HG03432 (cell line): ENCODE measurements at regions not wholly inside any gene's neighbourhood (a gene's known extent, or its start where the extent isn't known, plus 50 kb on each side); places are given as distances from the start of the nearest gene placed in this dataset.
"Not testable (repeated sequence)": the region's sequence is repeated elsewhere in the genome, so short reads cannot be mapped to it uniquely, and the experiment has no call there.

Experiments
- ATAC-seq: cut with Tn5 transposase; IDR thresholded peaks from one replicate; pipeline ENCODE4 v1.9.1; 2021; ENCODE audit warnings: mild to moderate bottlenecking, moderate library complexity; ENCODE audit not compliant: unreplicated experiment

GRCh38 chr4:83932750-83933391 lies 397.0 kb downstream of the GPAT3 start:
- ATAC-seq, result no peak

- no peak for ATAC-seq
Measured at GRCh38 chr4:83931659-83932438, 395.9 kb downstream of the GPAT3 start.

- no peak for ATAC-seq
Measured at GRCh38 chr4:83929550-83929949, 393.6 kb downstream of the GPAT3 start.

- ATAC-seq, result no peak
Measured at GRCh38 chr4:83926950-83927349, 391.0 kb downstream of the GPAT3 start.

GRCh38 chr4:83923341-83923740 lies 387.4 kb downstream of the GPAT3 start:
- no peak for ATAC-seq

GRCh38 chr4:83922402-83922801 lies 386.5 kb downstream of the GPAT3 start:
- no peak for ATAC-seq

- ATAC-seq, result no peak
Measured at GRCh38 chr4:83921124-83921523, 385.2 kb downstream of the GPAT3 start.

- ATAC-seq, result no peak
Measured at GRCh38 chr4:83920375-83920774, 384.5 kb downstream of the GPAT3 start.

GRCh38 chr4:83917572-83917971 lies 381.7 kb downstream of the GPAT3 start:
- no peak for ATAC-seq

- no peak for ATAC-seq
Measured at GRCh38 chr4:83910693-83911092, 374.8 kb downstream of the GPAT3 start.

GRCh38 chr4:83906561-83906960 lies 370.7 kb downstream of the GPAT3 start:
- no peak for ATAC-seq

GRCh38 chr4:83905952-83906351 lies 370.0 kb downstream of the GPAT3 start:
- ATAC-seq, result no peak

GRCh38 chr4:83903740-83904139 lies 367.8 kb downstream of the GPAT3 start:
- not testable (repeated sequence) for ATAC-seq

GRCh38 chr4:83894831-83895230 lies 358.9 kb downstream of the GPAT3 start:
- ATAC-seq, result no peak

GRCh38 chr4:83890816-83891215 lies 354.9 kb downstream of the GPAT3 start:
- no peak for ATAC-seq

GRCh38 chr4:83890231-83890630 lies 354.3 kb downstream of the GPAT3 start:
- ATAC-seq, result no peak

- no peak for ATAC-seq
Measured at GRCh38 chr4:83889802-83890201, 353.9 kb downstream of the GPAT3 start.

- no peak for ATAC-seq
Measured at GRCh38 chr4:83885256-83886182, 349.6 kb downstream of the GPAT3 start.

- no peak for ATAC-seq
Measured at GRCh38 chr4:83876047-83876446, 340.1 kb downstream of the GPAT3 start.

GRCh38 chr4:83875437-83875836 lies 339.5 kb downstream of the GPAT3 start:
- ATAC-seq, result no peak

- ATAC-seq, result no peak
Measured at GRCh38 chr4:83873996-83874395, 338.1 kb downstream of the GPAT3 start.
